GM23338 (cell line): ENCODE measurements at regions not wholly inside any gene's neighbourhood (a gene's known extent, or its start where the extent isn't known, plus 50 kb on each side); places are given as distances from the start of the nearest gene placed in this dataset.

Experiments
- CTCF ChIP-seq, 2 experiments: fragments of 200-600 bp in 1 of 2; sonication (generic) in 1 of 2; conservative IDR thresholded peaks; 2 replicates each; pipeline versions ENCODE4 v1.5.1 to v1.6.1; 2016 to 2017; ENCODE audit warnings: antibody characterized with exemption in 2 of 2, low read depth in 2 of 2, mild to moderate bottlenecking in 2 of 2, moderate library complexity in 1 of 2
- EZH2 ChIP-seq: fragments of 200-600 bp; sonication (generic); IDR thresholded peaks from one replicate; pipeline ENCODE4 v1.8.0; 2017; ENCODE audit warnings: antibody characterized with exemption, mild to moderate bottlenecking, low read depth; ENCODE audit not compliant: unreplicated experiment
- EZH2phosphoT487 ChIP-seq: fragments of 200-600 bp; sonication (generic); IDR thresholded peaks from one replicate; pipeline ENCODE4 v1.8.1; 2018; ENCODE audit warnings: antibody characterized with exemption; ENCODE audit not compliant: unreplicated experiment
- NANOG ChIP-seq: IDR thresholded peaks from 2 replicates; pipeline ENCODE4 v1.6.1; 2016; ENCODE audit warnings: antibody characterized with exemption, borderline replicate concordance
- STAT1 ChIP-seq: IDR thresholded peaks from one replicate; pipeline ENCODE4 v1.6.1; 2016; ENCODE audit warnings: antibody characterized with exemption; ENCODE audit not compliant: unreplicated experiment

- no peak for TF ChIP-seq CTCF (conservative IDR thresholded peaks at IDR 0.05; ENCODE audit: low read depth in 2 of 2)
- no peak for TF ChIP-seq NANOG
- TF ChIP-seq EZH2: no peak
- no peak for TF ChIP-seq EZH2phosphoT487
- TF ChIP-seq STAT1: no peak
Measured at GRCh38 chr14:29444805-29445204, 482.8 kb downstream of the PRKD1 start.
